ENCODE measurements at regions not wholly inside any gene's neighbourhood (a gene's known extent, or its start where the extent isn't known, plus 50 kb on each side); places are given as distances from the start of the nearest gene placed in this dataset.
"Not testable (repeated sequence)": the region's sequence is repeated elsewhere in the genome, so short reads cannot be mapped to it uniquely, and the experiment has no call there.

- TF ChIP-seq CTCF (conservative IDR thresholded peaks at IDR 0.05 in 1 of 2, IDR thresholded peaks at IDR 0.05 in 1 of 2; ENCODE audit: low read depth in 1 of 2, low read length in 2 of 2); EZH2 (IDR thresholded peaks at IDR 0.05; ENCODE audit: low read length, missing control alignments): not testable (repeated sequence)
Observed at GRCh38 chr4:102397056-102397455, 51.8 kb upstream of the SLC39A8 start.
